Mucosa of descending colon (tissue), 3 donors: ENCODE measurements at regions not wholly inside any gene's neighbourhood (a gene's known extent, or its start where the extent isn't known, plus 50 kb on each side); places are given as distances from the start of the nearest gene placed in this dataset.
A peak's percentile ranks its signal among the peaks of the same experiment; 100 is the strongest.

Source experiments
- ATAC-seq: fragments of 200-7000 bp; cut with Tn5 transposase; one replicate; pipeline ENCODE4 v1.9.1; 2020; ENCODE audit warnings: mild to moderate bottlenecking, moderate library complexity
- DNase-seq, 3 donors: peaks; one replicate each; pipeline ENCODE4 v3.0.0-alpha.2; 2020
- H3K36me3 ChIP-seq: fragments of 200-600 bp; one replicate; pipeline ENCODE4 v1.8.0; 2021; ENCODE audit warnings: low read depth, mild to moderate bottlenecking
- H3K4me1 ChIP-seq: fragments of 200-600 bp; one replicate; pipeline ENCODE4 v1.8.0; 2021; ENCODE audit warnings: low read depth, mild to moderate bottlenecking
- H3K4me3 ChIP-seq: fragments of 200-600 bp; one replicate; pipeline ENCODE4 v1.8.0; 2021; ENCODE audit warnings: mild to moderate bottlenecking
- H3K9me3 ChIP-seq: fragments of 200-600 bp; one replicate; pipeline ENCODE4 v1.8.0; 2021; ENCODE audit warnings: mild to moderate bottlenecking
- CTCF ChIP-seq: fragments of 200-600 bp; IDR thresholded peaks from one replicate; pipeline ENCODE4 v1.8.0; 2022; ENCODE audit warnings: antibody characterized with exemption, mild to moderate bottlenecking
- intact Hi-C, 2 donors: fragments of 100-400 bp; cut with DNase I in 1 of 2; cut with micrococcal nuclease in 1 of 2; formaldehyde crosslinking; loops; one replicate each; pipeline versions ENCODE4 v1.11.0 to v1.11.1; 2022; cut with DNase I, micrococcal nuclease
- donor health status: DM: no; HTN: no; CAD: no; lungs with moderate emphysema.
- donor health status: DM: no; HTN: no; CAD: no.
- donor health status: DM: no; HTN: yes; CAD: no.

DNA sequence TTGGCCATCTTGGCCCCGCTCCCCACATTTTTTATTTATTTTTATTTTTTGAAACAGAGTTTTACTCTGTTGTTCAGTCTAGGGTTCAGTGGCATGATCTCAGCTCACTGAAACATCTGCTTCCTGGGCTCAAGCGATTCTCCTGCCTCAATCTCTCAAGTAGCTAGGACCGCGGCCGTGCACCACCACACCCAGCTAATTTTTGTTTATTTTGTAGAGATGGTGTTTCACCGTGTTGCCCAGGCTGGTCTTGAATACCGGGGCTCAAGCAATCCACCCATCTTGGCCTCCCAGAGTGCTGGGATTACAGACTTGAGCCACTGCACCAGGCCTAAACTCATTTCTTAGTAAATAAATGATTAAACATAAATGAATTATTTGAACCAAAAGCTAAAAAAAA, 322.0 kb upstream of the LCORL start:
- TF ChIP-seq CTCF, result no peak
- Histone ChIP-seq H3K36me3 (no peaks in the 10 kb centered on the region), H3K4me1 (no peaks in the 10 kb centered on the region), H3K4me3 (no peak overlapping the region), H3K9me3 (no peaks in the 10 kb centered on the region)
- DNase-seq (no peak), ATAC-seq (no peak)
- intact Hi-C loops, result no loop called here

- no peak for ATAC-seq
- no peak for TF ChIP-seq CTCF
- no peaks in the 10 kb centered on the region for H3K36me3 ChIP-seq
- no peaks in the 10 kb centered on the region for H3K9me3 ChIP-seq
- H3K4me3 ChIP-seq, result no peak overlapping the region
- intact Hi-C loops, result no loop called here
- no peaks in the 10 kb centered on the region for H3K4me1 ChIP-seq
- no peak for DNase-seq
Measured at GRCh38 chr4:18342847-18343246, 321.3 kb upstream of the LCORL start.

- H3K36me3 ChIP-seq, result no peaks in the 10 kb centered on the region
- intact Hi-C loops, result no loop called here
- ATAC-seq (no peak), DNase-seq (no peak)
- no peak overlapping the region for H3K4me3 ChIP-seq
- H3K4me1 ChIP-seq, result no peaks in the 10 kb centered on the region
- no peak for TF ChIP-seq CTCF
- H3K9me3 ChIP-seq, result no peaks in the 10 kb centered on the region
Measured at GRCh38 chr4:18321956-18322530, 300.5 kb upstream of the LCORL start.

DNA sequence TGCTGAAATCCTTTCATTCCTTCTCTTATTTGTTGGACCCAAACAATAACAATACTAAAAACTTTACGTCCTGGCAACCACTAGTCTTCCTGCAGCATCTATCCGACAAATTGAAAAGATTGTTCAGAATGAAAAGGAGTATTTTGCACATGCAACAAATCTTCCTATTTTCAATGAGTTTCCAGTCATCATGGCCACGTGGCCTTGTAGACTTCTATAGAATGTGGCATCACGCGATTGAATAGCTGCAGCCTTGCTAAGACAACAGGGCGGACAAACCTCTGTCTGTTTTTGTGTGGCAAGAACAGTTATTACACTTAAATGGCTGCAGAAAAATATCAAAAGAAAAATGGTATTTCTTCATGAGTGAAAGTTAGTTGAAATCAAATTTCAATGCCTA, 297.9 kb upstream of the LCORL start:
- intact Hi-C loops, result no loop called here
- Histone ChIP-seq H3K36me3 (no peaks in the 10 kb centered on the region), H3K4me3 (no peak overlapping the region), H3K4me1 (no peaks in the 10 kb centered on the region), H3K9me3 (no peaks in the 10 kb centered on the region)
- no peak for DNase-seq
- ATAC-seq, result no peak
- no peak for TF ChIP-seq CTCF

DNA sequence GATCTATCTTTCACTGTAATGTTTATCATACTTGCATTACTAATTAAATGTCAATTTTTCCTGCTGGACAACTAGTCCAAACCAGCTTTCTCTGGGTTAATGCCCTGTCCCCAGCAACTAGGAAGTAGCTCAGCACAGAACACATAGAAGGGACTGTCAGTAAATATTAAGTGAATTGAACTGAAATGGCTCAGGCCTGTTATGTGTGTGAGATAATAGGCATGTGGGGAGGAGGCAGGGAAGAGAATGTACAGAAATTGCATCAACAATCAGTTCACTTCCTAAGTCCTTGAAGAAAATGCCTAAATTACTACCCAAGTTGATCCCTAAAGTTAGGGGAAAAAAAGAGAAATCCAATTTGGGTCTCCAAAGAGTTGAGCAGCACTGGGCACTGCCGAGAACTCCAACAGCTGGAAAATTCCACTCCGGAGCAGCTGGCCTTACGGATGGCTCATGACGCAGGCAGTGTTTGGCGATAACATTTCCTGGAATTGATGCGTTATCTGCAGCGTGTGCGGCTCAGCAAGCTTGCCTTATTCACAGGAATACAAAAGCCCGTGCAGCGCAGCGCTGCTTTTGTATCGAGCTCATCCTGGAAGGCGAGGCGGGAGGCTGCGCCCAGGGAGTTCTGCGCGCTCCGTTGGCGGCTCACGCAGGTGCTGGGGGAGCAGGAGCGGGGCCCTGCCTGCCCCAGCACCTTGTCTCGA, 297.3 kb upstream of the LCORL start:
- TF ChIP-seq CTCF, result no peak
- DNase-seq, result peak in 2 of 3 donors; percentile 9 to 43
- intact Hi-C loops, result no loop called here
- Histone ChIP-seq H3K36me3 (no peaks in the 10 kb centered on the region), H3K4me3 (no peak overlapping the region), H3K4me1 (no peaks in the 10 kb centered on the region), H3K9me3 (no peaks in the 10 kb centered on the region)
- ATAC-seq, result peak; percentile 29

DNA sequence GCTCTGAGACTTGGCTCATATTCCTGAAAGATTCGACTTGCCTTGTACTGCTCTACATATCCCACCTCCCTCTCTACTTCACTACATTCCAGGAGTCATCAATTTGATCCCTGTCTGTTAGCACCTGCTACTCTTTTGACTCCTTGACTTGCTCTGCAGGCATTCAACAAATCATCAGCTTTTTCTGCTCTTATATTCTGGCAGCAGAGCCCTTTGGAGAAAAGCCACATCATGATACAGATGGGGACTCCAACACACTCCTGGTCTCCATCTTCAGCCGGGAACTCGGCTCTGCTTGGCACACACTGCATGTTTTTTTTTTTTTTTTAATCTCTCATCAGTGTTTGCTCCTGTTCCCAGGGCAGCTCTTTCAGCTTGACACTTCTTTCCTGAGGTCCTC, 293.2 kb upstream of the LCORL start:
- no peaks in the 10 kb centered on the region for H3K4me1 ChIP-seq
- ATAC-seq, result no peak
- no peak overlapping the region for H3K4me3 ChIP-seq
- intact Hi-C loops, result no loop called here
- H3K36me3 ChIP-seq, result no peaks in the 10 kb centered on the region
- H3K9me3 ChIP-seq, result no peaks in the 10 kb centered on the region
- TF ChIP-seq CTCF, result no peak
- no peak for DNase-seq
